ENCODE measurements at regions not wholly inside any gene's neighbourhood (a gene's known extent, or its start where the extent isn't known, plus 50 kb on each side); places are given as distances from the start of the nearest gene placed in this dataset.

DNA sequence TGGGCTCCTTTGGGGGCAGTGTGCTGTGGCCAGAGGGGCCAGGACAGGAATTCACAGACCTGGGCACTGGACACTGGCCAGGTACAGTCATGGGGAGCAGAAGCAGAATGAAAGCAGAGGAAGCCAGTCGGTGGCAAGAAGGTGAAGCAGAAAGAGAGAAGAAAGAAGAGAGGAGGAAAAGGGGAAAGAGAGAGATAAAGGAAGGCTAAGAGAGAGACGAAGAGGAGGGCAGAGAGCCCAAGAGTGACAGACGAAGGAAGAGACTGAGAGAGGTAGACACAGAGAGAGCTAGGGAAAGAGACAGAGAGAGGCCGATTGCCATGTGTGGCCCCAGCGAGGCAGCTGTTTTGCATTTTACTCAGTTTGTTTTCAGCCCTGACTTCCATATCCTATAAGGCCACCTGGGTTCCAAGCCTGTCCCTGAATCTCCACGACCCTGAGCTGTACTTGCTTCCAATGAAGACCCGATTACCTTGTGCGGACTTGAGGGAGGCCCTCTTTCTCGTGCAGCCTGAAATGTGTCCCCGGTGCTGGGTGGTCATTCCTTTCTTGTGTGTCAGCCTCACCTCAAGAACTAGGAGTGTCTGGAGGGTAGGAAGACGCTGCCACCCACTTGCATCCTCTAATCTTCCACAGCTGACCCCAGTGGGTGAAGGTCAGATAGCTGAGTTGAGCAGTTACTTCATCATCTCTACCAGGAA, 73.9 kb downstream of the LSM3 start:
- Mint-ChIP-seq H3K4me1 (no peaks in the 10 kb centered on the region), H3K27me3 (peaks cover 36% of the 10 kb centered on the region), H3K27ac (no peak overlapping the region), H3K9me3 (no peaks in the 10 kb centered on the region), H3K36me3 (no peaks in the 10 kb centered on the region), H3K4me3 (no peak overlapping the region)
- ATAC-seq = no peak

DNA sequence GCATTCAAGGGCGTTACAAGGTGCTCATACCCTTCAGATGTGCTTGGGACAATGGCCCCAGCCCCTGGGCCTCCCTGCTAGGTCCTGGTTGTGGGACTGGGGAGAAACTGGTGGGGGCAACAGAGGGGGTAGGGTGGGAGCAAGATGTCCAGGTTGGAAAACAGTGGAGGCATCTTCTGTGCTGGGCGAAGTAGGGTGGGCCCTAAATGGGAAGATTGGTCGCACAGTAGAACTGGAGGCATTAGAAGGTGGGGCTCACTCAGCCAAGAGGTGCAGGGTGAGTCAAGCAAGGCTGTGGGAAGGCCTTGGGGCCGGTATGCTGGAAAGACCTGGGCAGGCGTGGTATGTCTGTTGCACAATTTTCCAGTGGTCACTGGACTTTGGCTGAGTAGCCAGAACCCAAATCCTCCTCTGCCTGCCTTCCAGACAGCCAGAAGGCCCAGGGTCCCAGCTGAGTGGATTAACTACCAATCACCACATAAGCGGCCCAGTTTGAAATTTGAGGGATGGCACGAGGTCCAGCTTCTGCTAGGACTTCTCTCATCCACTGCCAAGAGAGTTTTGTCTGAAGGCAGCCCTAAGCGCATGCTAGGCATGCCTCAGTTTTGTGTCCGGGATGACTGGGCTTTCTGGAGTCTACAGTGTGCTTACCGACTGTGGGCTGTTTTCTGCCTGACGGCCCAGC, 74.5 kb downstream of the LSM3 start:
- Mint-ChIP-seq H3K36me3 (no peaks in the 10 kb centered on the region), H3K27ac (no peak overlapping the region), H3K4me3 (no peak overlapping the region), H3K4me1 (no peaks in the 10 kb centered on the region), H3K27me3 (peaks cover 29% of the 10 kb centered on the region), H3K9me3 (no peaks in the 10 kb centered on the region)
- peak; percentile 28 for ATAC-seq

DNA sequence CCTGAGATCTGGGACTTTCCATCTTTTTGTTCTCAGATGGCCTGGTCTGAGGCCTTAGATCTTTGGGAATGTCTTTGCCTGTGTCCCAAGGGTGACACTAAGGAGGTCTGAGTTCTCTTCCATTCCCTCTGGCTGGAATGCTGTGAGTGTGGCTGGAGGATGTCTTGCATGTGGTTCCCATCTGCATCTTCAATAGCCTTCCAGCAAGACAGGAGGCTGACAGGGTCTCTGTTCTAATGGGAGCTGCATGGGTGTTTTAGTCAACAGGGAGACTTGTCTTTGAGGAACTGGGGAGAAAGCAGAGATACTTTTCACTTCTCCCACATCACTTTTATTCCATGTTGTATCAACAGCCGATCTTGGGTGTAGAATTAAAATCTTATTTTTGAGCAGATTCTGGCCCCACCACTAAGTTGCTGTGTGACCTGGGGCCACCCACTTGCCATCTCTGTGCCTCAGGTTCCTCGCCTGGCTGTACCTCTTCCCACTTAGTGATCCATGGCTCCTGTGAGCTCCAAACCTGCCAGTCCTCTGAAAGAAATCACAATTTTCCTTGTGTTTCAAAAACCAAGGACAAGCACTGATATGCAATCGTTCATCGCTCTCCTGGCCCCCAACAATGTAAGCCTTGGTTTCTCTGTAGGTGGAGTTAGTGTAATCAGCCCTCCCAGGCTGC, 75.2 kb downstream of the LSM3 start:
- ATAC-seq = no peak
- no peak overlapping the region for H3K27ac Mint-ChIP-seq

DNA sequence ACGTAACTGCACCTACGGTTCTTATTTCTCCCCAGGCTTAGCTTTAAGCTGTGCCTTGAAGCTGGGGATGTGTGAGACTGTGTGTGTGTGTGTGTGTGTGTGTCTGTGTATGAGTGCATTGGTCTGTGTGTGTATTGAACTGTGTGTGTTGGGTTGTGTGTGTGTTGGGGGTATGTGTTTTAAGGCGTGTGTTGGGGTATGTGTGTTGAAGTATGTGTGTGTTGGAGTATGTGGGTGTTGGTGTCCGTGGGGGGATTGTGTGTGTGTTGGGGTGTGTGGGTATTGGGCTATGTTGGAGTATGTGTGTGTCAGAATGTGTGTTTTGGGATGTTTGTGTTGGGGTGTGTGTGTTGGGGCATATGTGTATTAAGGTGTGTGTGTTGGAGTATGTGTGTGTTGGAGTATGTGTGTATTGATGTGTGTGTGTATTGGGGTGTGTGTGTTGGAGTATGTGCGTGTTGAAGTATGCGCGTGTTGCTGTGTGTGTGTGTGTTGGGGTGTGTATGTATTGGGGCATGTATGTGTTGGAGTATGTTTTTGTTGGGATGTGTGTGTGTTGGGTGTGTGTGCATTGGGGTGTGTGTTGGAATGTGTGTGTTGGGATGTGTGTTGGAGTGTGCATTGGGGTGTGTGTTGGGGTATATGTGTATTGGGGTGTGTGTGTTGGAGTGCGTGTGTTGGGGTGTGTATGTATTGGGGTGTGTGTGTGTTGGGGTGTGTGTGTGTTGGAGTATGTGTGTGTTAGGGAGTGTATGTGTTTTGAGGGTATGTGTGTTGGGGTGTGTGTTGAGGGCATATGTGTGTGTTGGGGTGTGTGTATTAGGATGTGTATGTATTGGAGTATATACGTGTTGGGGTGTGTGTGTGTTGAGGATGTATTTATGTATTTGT, 76.4 kb downstream of the LSM3 start:
- Mint-ChIP-seq H3K36me3 (no peaks in the 10 kb centered on the region), H3K4me3 (no peak overlapping the region), H3K27ac (no peak overlapping the region), H3K9me3 (no peaks in the 10 kb centered on the region), H3K4me1 (no peaks in the 10 kb centered on the region), H3K27me3 (peaks cover 24% of the 10 kb centered on the region)
- peak; percentile 9 for ATAC-seq

More for the DNA sequence above, 75.2 kb downstream of the LSM3 start:
- Mint-ChIP-seq H3K9me3 (no peaks in the 10 kb centered on the region), H3K36me3 (no peaks in the 10 kb centered on the region), H3K4me1 (no peaks in the 10 kb centered on the region), H3K27me3 (peaks cover 23% of the 10 kb centered on the region), H3K4me3 (no peak overlapping the region)

DNA sequence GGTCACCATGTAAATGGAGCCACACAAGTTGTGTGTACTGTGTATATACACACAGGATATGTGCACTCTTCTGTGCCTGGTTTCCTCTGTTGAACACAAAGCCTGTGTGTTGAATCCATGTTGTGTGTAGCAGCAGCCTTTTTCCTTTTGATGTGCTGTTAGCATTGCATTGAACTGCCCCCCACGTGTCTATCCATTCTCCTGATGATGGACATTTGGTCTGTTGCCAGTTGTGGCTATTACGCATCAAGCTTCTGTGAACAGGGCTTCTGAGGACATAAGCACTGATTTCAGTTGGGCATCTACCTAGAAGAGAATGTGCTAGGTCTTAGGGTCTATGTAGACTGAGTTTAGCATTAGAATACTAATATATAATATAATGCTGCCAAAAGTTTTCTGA, 77.4 kb downstream of the LSM3 start:
- H3K9me3 Mint-ChIP-seq = no peaks in the 10 kb centered on the region
- no peaks in the 10 kb centered on the region for H3K36me3 Mint-ChIP-seq
- no peak for ATAC-seq
- H3K4me1 Mint-ChIP-seq = no peaks in the 10 kb centered on the region
- no peak overlapping the region for H3K4me3 Mint-ChIP-seq
- peaks cover 25% of the 10 kb centered on the region for H3K27me3 Mint-ChIP-seq
- H3K27ac Mint-ChIP-seq = no peak overlapping the region

DNA sequence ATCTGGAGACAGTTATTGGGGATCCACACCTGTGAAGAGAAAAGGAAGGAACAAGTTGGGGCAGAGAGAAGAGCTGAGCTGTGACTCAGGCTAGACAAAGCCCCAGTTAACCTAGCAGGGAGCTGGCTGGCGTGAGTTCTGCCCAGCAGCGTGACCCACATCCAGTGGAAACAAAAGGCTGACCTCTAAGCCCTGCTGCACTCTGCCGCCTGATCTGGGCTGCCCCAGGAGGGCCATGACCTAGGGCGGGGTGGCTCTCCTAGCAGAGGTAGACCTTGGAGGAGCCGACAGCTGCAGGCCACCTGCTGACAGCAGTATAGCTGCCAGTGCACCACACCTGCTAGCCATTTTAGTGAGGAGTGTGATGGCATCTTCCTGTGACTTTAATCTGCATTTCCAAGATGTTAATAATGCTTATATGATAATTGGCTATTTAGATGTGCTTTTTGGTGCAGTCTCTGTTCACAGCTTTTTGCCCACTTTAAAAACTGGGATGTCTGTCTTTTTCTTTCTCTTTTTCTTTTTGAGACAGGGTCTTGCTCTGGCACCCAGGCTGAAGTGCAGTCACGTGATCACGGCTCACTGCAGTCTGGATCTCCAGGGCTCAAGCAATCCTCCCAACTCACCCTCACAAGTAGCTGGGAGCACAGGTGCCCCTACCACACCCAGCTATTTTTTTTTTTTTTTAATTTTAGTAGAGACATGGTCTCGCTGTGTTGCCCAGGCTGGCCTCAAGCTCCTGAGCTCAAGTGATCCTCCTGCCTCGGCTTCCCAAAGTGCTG, 78.1 kb downstream of the LSM3 start:
- H3K27me3 Mint-ChIP-seq = peaks cover 23% of the 10 kb centered on the region
- no peaks in the 10 kb centered on the region for H3K4me1 Mint-ChIP-seq
- no peak overlapping the region for H3K4me3 Mint-ChIP-seq
- H3K36me3 Mint-ChIP-seq = no peaks in the 10 kb centered on the region
- no peak for ATAC-seq
- no peak overlapping the region for H3K27ac Mint-ChIP-seq
- H3K9me3 Mint-ChIP-seq = no peaks in the 10 kb centered on the region

- no peak overlapping the region for H3K27ac Mint-ChIP-seq
- H3K36me3 Mint-ChIP-seq = no peaks in the 10 kb centered on the region
These were observed 80.6 kb downstream of the LSM3 start for GRCh38 chr3:14258906-14259904.

GRCh38 chr3:14260463-14260862, 81.8 kb downstream of the LSM3 start:
- H3K4me1 Mint-ChIP-seq = no peaks in the 10 kb centered on the region
- no peak for ATAC-seq
- no peak overlapping the region for H3K27ac Mint-ChIP-seq
- no peak overlapping the region for H3K4me3 Mint-ChIP-seq
- peaks cover 8% of the 10 kb centered on the region for H3K27me3 Mint-ChIP-seq
- H3K36me3 Mint-ChIP-seq = no peaks in the 10 kb centered on the region
- no peaks in the 10 kb centered on the region for H3K9me3 Mint-ChIP-seq

More at GRCh38 chr3:14258906-14259904, 80.6 kb downstream of the LSM3 start:
- ATAC-seq = no peak
- Mint-ChIP-seq H3K9me3 (no peaks in the 10 kb centered on the region), H3K27me3 (peaks cover 20% of the 10 kb centered on the region), H3K4me3 (no peak overlapping the region), H3K4me1 (no peaks in the 10 kb centered on the region)

DNA sequence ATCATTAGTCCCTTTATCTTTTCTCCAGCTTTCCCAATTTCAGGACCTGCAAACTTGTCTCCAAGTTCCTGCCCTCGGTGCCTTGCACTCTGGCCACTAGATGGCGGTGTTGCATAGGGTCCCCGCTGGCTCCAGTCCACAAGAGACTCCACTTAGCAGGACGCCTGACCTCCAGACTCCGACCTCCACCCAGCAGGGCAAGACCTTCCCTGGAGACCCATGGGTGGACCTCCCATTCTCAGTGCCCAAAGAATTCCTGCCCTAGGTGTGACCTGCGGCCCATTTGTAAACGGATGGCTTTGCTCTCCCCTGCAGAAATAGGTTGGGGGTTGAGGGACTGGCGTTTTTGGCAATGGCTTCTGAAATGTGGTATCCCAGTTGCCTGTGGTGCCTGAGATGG, 82.6 kb downstream of the LSM3 start:
- Mint-ChIP-seq H3K36me3 (no peaks in the 10 kb centered on the region), H3K4me1 (no peaks in the 10 kb centered on the region), H3K27ac (no peak overlapping the region), H3K9me3 (no peaks in the 10 kb centered on the region), H3K27me3 (peaks cover 8% of the 10 kb centered on the region), H3K4me3 (no peak overlapping the region)
- ATAC-seq = peak; percentile 69

DNA sequence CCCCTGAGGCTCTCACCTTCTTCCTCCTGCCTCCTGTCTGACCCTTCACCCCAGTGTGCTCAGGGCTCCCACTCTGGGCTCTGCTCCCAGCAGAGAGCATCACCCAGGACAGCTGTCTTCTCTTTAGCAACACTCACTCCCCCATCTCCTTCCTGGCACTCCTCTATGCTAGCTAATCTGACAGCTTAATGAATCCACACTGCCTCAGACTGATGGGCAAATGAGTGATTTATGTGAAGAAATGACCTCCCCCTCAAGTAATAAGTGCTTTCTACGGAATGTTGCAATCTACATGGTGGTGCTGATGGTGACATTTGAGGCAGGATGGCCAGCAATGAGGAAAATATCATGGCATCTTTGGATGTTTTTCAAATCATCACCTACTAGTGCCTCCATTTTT, 83.6 kb downstream of the LSM3 start:
- Mint-ChIP-seq H3K27me3 (peaks cover 8% of the 10 kb centered on the region), H3K4me3 (no peak overlapping the region), H3K36me3 (no peaks in the 10 kb centered on the region), H3K4me1 (no peaks in the 10 kb centered on the region), H3K27ac (no peak overlapping the region), H3K9me3 (no peaks in the 10 kb centered on the region)
- ATAC-seq = no peak

DNA sequence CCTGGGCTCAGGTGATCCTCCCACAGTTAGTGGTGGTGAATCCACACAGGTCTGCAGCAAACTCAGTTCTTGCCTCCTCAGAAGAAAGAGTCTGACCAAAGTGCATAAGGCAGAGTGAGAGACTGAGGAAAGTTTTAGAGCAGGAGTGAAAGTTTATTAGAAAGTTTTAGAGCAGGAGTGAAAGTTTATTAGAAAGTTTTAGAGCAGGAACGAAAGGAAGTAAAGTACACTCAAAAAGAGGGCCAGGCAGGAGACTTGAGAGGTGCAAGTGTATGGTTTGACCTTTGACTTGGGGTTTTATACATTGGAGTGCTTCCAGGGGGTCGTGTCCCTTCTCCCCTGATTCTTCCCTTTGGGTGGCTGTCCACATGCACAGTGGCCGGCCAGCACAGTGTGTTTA, 84.2 kb downstream of the LSM3 start:
- Mint-ChIP-seq H3K4me3 (no peak overlapping the region), H3K36me3 (no peaks in the 10 kb centered on the region), H3K4me1 (no peaks in the 10 kb centered on the region), H3K27me3 (peaks cover 15% of the 10 kb centered on the region), H3K9me3 (no peaks in the 10 kb centered on the region), H3K27ac (no peak overlapping the region)
- no peak for ATAC-seq

- Mint-ChIP-seq H3K27me3 (peaks cover 21% of the 10 kb centered on the region), H3K27ac (no peak overlapping the region), H3K4me3 (no peak overlapping the region), H3K36me3 (no peaks in the 10 kb centered on the region), H3K4me1 (no peaks in the 10 kb centered on the region), H3K9me3 (no peaks in the 10 kb centered on the region)
- no peak for ATAC-seq
These were observed 84.8 kb downstream of the LSM3 start for GRCh38 chr3:14263317-14264005.

- Mint-ChIP-seq H3K4me1 (no peaks in the 10 kb centered on the region), H3K9me3 (peaks cover 2% of the 10 kb centered on the region), H3K36me3 (no peaks in the 10 kb centered on the region), H3K27me3 (peaks cover 23% of the 10 kb centered on the region), H3K4me3 (no peak overlapping the region), H3K27ac (no peak overlapping the region)
- no peak for ATAC-seq
These were observed 86.8 kb downstream of the LSM3 start for GRCh38 chr3:14265246-14265962.

Data from stimulated activated memory B cell treated with anti-CD40 and anti-IgM and Interleukin-4, amounts not matched to agents 10 μg/mL and 1 μg/mL and 100 μg/mL, for 72 hours (primary cell).